Large intestine (tissue), 3 donors: ENCODE measurements at regions not wholly inside any gene's neighbourhood (a gene's known extent, or its start where the extent isn't known, plus 50 kb on each side); places are given as distances from the start of the nearest gene placed in this dataset.

ENCODE experiments used
- DNase-seq, 2 donors: peaks; one replicate each; pipeline versions ENCODE4 v3.0.0 to v3.0.0-alpha.2; 2013
- H3K27ac ChIP-seq: one replicate; pipeline ENCODE4 v1.5.1; 2013; ENCODE audit warnings: low read length
- H3K27me3 ChIP-seq: 2 replicates; pipeline ENCODE4 v1.6.1; 2013; ENCODE audit warnings: low read length; ENCODE audit not compliant: control insufficient read depth, insufficient read depth
- H3K36me3 ChIP-seq: 2 replicates; pipeline ENCODE4 v1.6.1; 2013; ENCODE audit warnings: low read length; ENCODE audit not compliant: control insufficient read depth, insufficient read depth
- H3K4me1 ChIP-seq: one replicate; pipeline ENCODE4 v1.6.1; 2013; ENCODE audit warnings: low read length; ENCODE audit not compliant: control insufficient read depth, insufficient read depth
- H3K4me3 ChIP-seq: one replicate; pipeline ENCODE4 v1.5.1; 2013; ENCODE audit warnings: low read length
- H3K9me3 ChIP-seq: one replicate; pipeline ENCODE4 v1.6.1; 2013; ENCODE audit warnings: mild to moderate bottlenecking, low read depth, low read length, moderate library complexity; ENCODE audit not compliant: control insufficient read depth
- WGBS: methylation state at CpG from one replicate; pipeline ENCODE4 v1.1.5; 2013; ENCODE audit warnings: low lambda C conversion rate; ENCODE audit not compliant: insufficient coverage; 5-methylcytosine and 5-hydroxymethylcytosine counted together

DNA sequence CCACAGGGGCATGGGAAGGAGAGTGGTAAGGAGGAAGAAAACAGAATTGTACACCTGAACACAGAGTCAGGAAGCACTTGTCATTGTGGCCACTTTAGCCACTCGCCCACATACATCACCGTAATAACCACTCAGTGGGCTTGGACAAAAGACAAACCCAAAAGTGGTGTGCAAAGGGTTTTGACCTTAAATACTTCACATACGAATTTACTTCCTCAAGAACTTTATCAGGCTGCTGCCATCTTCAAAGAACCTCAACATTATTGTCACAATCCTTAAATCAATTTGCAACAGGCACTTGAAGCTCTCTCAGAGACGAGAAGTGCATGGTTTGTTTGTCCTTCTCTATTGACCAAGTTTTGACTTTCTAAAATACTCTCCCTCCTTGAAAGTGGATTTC is 187.3 kb upstream of the EGLN3 start:
- WGBS: 80% methylated on average over 1 of the region's 4 CpGs
- Histone ChIP-seq H3K36me3 (no peaks in the 10 kb centered on the region), H3K9me3 (no peaks in the 10 kb centered on the region), H3K27ac (no peak overlapping the region), H3K4me1 (peaks cover 3% of the 10 kb centered on the region), H3K4me3 (no peak overlapping the region), H3K27me3 (no peaks in the 10 kb centered on the region)
- no peak for DNase-seq

DNA sequence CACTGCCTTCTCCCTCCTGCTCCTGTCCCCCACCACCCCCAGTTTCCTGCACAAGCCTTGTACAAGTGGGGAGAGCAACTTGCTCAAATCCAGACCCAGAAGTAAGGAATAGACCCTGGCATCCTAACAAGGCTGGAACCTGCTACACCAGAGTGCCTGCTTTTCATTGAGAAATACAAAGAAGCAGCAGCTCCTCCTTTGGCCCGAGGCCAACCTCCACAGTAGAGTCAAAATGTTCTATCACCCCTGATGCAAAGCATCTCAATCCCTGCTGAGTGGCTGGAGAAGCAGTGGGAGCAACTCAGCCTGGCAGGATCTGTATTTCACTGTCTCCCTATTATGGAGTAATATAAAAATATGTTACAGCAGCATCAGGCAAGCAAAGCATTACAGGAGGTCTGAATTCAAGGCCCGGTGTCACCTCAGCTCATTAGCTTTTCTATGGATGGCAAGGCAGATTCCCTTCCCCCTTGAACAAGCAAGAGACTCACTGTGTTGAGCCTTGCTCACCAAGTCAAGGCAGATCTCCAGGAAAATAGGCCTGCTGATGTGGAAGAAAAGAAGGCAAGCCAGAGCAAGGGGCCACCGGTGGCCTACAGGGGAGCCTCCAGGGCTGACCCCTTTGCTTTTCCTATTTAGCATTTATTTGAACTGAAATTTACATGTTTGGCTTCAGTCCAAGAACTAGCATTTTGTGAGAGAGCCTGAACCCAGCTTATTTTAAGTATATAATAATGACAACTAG is 186.3 kb upstream of the EGLN3 start:
- H3K4me1 ChIP-seq: peaks cover 3% of the 10 kb centered on the region
- H3K27ac ChIP-seq: no peak overlapping the region
- no CpG with 5 or more reads among the region's 3 CpGs for WGBS
- peaks cover 4% of the 10 kb centered on the region for H3K27me3 ChIP-seq
- H3K9me3 ChIP-seq: no peaks in the 10 kb centered on the region
- no peak overlapping the region for H3K4me3 ChIP-seq
- H3K36me3 ChIP-seq: no peaks in the 10 kb centered on the region
- no peak for DNase-seq

DNA sequence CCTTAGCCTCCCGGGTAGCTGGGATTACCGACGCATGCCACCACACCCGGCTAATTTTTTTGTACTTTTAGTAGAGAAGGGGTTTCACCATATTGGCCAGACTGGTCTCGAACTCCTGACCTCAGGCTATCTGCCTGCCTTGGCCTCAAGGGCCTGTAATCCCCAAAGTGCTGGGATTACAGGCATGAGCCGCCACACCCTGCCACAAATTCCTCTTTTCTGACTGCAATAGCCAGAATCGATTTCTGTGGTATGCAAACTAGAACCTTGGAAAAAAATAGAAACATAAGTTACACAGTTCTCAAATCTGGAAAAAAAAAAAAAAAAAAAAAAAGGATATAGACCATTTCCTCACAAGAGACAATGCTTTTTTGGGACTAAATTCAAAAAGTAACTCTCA is 184.6 kb upstream of the EGLN3 start:
- no peak overlapping the region for H3K27ac ChIP-seq
- peaks cover 10% of the 10 kb centered on the region for H3K27me3 ChIP-seq
- 100% methylated on average over 1 of the region's 7 CpGs for WGBS
- no peak for DNase-seq
- no peaks in the 10 kb centered on the region for H3K36me3 ChIP-seq
- H3K9me3 ChIP-seq: no peaks in the 10 kb centered on the region
- no peak overlapping the region for H3K4me3 ChIP-seq
- peaks cover 3% of the 10 kb centered on the region for H3K4me1 ChIP-seq

DNA sequence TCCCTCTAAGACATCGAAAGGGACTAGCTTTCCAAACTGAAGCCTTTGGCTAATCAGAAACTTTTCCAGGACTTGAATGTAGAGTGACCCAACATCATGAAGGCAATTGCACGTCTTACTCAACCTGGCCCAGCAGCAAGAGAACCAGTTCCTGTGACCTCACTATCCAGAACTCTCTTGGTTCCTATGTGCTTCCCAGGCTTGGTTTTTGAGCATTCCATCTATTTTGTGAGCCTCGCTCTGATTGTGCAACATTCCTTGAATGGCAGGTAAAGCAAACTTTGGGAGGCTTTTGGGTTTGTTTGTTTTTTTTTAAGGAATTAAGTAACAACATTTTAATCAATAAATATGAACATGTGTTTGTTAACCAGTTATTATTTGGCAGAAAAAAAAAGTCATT is 183.6 kb upstream of the EGLN3 start:
- Histone ChIP-seq H3K4me3 (no peak overlapping the region), H3K27ac (no peak overlapping the region), H3K27me3 (peaks cover 10% of the 10 kb centered on the region), H3K4me1 (no peaks in the 10 kb centered on the region), H3K36me3 (no peaks in the 10 kb centered on the region), H3K9me3 (no peaks in the 10 kb centered on the region)
- no peak for DNase-seq
- WGBS: no CpG with 5 or more reads among the region's 3 CpGs

DNA sequence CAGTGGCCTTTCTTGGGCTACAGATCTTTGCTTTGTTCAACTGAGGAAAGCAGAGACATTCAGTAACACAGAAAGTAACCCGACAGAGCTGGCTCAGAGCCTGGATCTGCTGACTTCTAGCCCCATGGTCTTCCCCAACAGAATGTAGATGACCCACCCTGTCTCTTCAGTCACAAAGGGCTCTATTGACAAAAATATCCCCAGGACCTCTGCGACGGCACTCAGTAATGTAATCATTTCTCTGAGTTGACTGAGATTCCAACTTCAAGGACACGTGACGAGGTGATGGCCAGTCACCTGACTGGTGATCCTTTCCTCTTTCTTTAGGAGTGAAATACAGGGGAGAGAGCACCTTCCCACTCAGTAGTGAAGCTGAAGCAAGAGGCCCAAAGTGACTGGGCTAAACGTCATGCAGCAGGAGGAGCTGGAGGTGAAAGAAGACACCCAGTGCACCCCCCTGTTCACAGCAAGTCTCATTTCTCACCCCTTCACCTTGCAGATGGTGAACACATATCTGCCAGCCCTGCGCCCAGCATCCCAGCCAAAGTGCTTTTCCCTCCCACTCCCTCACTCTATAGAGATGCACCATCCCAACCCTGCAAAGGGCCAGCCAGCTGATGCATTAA is 179.2 kb upstream of the EGLN3 start:
- Histone ChIP-seq H3K9me3 (no peaks in the 10 kb centered on the region), H3K4me1 (no peaks in the 10 kb centered on the region), H3K27me3 (peaks cover 10% of the 10 kb centered on the region), H3K36me3 (no peaks in the 10 kb centered on the region), H3K27ac (no peak overlapping the region), H3K4me3 (no peak overlapping the region)
- no CpG with 5 or more reads among the region's 7 CpGs for WGBS
- DNase-seq: no peak

DNA sequence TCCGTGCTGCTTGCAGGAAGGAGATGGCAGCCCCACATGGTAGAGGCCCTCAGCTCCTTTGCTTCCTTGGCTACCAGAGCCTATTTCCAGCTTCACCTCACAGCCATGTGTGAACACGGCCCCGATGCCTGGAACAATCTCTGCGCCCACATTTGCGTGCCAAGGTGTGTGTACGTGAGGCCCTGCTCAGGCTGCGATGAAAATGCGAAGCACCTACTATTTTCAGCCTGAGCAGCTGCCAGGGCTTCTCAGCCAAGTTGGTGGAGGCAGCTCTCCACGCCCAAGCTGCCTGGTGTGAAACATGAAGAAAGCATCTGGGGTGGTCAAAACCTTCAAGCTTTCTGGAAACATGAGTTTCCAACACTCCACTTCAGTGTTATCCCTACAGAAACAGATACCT is 177.8 kb upstream of the EGLN3 start:
- no peak overlapping the region for H3K27ac ChIP-seq
- peaks cover 13% of the 10 kb centered on the region for H3K27me3 ChIP-seq
- H3K4me3 ChIP-seq: no peak overlapping the region
- H3K36me3 ChIP-seq: no peaks in the 10 kb centered on the region
- no peaks in the 10 kb centered on the region for H3K4me1 ChIP-seq
- WGBS: no CpG with 5 or more reads among the region's 9 CpGs
- no peak for DNase-seq
- no peaks in the 10 kb centered on the region for H3K9me3 ChIP-seq

DNA sequence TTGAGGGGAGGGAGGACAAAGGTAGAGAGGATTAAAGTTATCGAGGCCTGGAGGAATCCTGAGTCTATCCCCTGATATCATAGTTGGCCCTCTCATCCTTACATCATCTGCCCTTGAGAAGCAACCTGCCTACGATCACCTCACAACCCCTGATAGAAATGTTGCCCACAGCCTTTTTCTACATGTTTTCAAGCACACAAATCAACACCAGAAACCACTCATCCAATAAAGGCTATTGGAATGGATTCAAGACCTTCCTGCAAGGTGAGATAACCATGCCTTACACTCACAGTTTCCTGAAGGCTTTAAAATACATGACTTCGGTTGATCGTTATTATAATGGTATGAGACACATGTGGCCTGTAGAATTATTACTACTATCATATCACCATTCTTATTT is 175.7 kb upstream of the EGLN3 start:
- Histone ChIP-seq H3K4me1 (no peaks in the 10 kb centered on the region), H3K4me3 (no peak overlapping the region), H3K36me3 (no peaks in the 10 kb centered on the region), H3K27me3 (peaks cover 14% of the 10 kb centered on the region), H3K27ac (no peak overlapping the region), H3K9me3 (no peaks in the 10 kb centered on the region)
- no peak for DNase-seq
- WGBS: 80% methylated on average over 1 of the region's 4 CpGs

DNA sequence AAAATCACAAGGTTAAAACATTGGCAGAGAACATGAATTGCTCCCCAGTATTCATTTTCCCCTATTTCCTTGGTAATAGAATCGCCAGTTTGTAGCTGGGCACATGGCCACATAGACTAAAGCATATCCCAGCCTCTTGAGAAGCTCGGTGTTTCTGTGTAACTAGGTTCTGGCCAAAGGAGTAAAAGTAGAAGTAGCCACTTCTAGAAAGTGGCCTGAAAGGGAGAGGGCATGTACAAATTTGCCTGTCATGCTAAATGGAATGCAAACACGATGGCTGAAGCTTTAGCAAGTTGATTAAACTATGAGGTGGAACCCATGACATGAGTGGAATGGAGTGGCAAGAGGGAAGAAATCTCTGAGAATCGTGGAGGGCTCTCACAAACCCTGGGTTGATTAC is 173.7 kb upstream of the EGLN3 start:
- no peak overlapping the region for H3K27ac ChIP-seq
- no peaks in the 10 kb centered on the region for H3K9me3 ChIP-seq
- no peaks in the 10 kb centered on the region for H3K36me3 ChIP-seq
- H3K4me3 ChIP-seq: no peak overlapping the region
- no peak for DNase-seq
- H3K27me3 ChIP-seq: peaks cover 10% of the 10 kb centered on the region
- no CpG with 5 or more reads among the region's 4 CpGs for WGBS
- H3K4me1 ChIP-seq: no peaks in the 10 kb centered on the region

DNA sequence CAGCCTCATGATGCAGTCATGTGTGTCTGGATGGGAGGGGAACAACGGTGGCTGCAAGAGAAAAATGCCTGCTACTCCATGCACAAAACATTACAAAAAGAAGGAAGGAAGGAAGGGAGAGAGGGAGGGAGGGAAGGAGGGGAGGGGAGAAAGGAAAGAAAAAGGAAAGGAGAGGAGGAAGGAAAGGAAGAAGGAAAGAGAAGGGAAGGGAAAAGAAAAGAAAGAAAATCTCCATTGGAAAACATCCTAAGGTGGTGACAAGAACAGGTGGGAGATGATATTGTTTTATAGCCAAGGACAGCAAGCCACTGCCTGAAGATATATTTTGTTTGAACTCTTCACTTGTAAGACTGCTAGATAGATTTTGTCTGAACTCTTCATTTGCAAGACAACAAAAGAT is 171.8 kb upstream of the EGLN3 start:
- peaks cover 10% of the 10 kb centered on the region for H3K27me3 ChIP-seq

DNA sequence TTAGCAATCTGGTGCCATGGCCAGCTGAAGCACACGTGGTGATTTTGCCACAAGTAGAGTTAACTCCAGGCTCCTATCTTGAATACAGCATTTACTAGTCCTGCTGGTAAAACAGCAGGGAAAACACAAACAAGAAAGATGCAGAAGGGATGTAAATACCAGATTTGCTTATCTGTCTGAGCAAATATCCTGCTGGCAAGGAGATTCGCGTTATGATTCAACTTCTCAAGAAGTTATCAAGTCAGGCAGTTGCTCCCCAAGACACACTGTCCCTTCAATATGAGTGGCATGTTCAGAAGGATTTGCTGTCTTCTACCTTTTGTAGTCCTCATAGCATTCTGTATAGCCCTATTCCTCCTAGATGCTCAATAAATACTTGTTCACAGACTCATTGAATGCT is 171.2 kb upstream of the EGLN3 start:
- Histone ChIP-seq H3K36me3 (no peaks in the 10 kb centered on the region), H3K4me3 (no peak overlapping the region), H3K9me3 (no peaks in the 10 kb centered on the region), H3K27me3 (peaks cover 10% of the 10 kb centered on the region), H3K4me1 (no peaks in the 10 kb centered on the region), H3K27ac (no peak overlapping the region)
- WGBS: no CpG with 5 or more reads among the region's 3 CpGs
- DNase-seq: no peak

More for the DNA sequence above, 171.8 kb upstream of the EGLN3 start:
- Histone ChIP-seq H3K27ac (no peak overlapping the region), H3K4me3 (no peak overlapping the region), H3K9me3 (no peaks in the 10 kb centered on the region), H3K4me1 (no peaks in the 10 kb centered on the region), H3K36me3 (no peaks in the 10 kb centered on the region)
- DNase-seq: no peak
- 69% methylated on average over 1 of the region's 1 CpG for WGBS
